ENCODE measurements at regions not wholly inside any gene's neighbourhood (a gene's known extent, or its start where the extent isn't known, plus 50 kb on each side); places are given as distances from the start of the nearest gene placed in this dataset.

DNA sequence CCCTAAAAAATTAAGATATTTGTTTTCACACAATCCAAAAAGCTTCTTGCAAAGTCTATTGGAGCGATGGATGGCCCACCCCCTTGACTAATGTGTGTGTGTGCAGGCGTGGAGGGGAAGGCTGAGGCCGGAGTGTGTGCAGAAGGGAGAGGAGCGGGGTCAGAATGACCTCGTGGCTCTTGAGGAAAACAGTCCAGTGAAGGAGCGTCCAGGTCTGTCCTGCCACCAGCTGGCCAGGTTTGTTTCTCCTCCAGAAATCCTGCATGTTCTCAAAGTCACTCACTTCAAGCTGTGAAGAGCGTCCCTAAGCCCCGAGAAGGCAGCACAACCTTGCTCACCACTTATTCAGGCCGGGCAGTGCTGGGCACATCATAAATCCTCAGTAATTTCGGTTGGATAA, 69.5 kb upstream of the SSX2IP start:
- DNase-seq (ENCODE audit: low spot score), result no peak

GRCh38 chr1:84758968-84759491, 68.8 kb upstream of the SSX2IP start:
- DNase-seq (ENCODE audit: low spot score), result no peak

- DNase-seq (ENCODE audit: low spot score), result no peak
Measured at GRCh38 chr1:84758476-84758875, 68.2 kb upstream of the SSX2IP start.

DNA sequence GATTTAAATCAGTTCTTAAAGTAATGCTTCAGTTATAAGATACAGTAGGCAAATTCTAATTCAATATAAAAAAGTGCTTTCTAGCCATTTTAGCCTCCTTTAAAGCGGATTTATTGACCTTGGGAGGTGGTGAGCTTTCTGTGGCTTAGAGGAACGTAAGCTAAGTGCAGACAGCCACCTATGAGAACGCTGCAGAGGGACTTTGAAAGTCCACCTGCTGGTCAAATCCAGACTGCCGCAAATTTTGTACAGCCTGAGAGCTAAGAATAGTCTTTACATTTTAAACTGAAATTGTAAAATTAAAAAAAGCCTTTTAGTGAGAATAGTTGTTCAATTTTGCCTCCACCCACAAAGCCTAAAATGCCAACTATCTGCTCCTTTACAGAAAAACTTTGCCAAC, 67.0 kb upstream of the SSX2IP start:
- no peak for DNase-seq (ENCODE audit: low spot score)

- no peak for DNase-seq (ENCODE audit: low spot score)
Measured at GRCh38 chr1:84756455-84757082, 66.3 kb upstream of the SSX2IP start.

DNA sequence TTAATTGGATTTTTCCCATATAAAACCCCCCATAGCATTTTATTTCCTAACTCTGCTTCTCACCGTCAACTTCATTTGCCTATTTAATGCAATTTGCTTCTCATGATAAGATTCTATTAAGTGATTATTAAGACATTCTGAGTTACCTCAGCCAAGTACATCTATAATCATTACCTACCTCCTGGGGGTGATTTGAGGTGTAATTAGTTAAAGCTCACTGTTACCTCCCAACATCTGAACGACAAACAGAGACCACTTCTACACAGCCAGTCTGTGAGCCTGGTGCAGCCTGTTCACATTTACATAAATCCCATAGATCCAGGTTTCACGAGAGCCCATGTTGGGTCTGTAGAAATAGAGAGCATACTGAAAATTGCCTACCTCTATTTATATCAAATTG, 65.7 kb upstream of the SSX2IP start:
- no peak for DNase-seq (ENCODE audit: low spot score)

DNA sequence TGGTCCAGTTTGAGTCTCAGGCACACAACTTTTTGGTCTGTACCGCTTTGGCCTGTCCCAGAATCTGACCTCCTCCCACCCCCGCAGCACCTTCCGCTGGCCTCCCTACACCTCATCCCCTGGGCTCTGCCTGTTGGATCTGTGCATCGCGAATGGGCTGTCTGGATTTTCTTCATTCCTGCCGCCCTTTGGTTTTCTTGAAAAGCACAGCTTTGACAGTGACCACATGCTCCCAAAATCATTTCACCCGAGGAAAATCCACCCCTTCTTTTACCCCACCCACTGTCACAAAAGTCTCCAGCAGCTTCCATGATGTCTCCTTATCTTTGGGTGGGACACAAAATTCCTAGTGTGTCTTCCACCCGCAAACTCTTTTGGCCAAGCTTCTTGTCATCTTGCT, 65.0 kb upstream of the SSX2IP start:
- no peak for DNase-seq (ENCODE audit: low spot score)

- no peak for DNase-seq (ENCODE audit: low spot score)
Measured at GRCh38 chr1:84754386-84754703, 64.1 kb upstream of the SSX2IP start.

GRCh38 chr1:84753516-84754385, 63.5 kb upstream of the SSX2IP start:
- DNase-seq (ENCODE audit: low spot score), result peak; percentile 65

GRCh38 chr1:84750110-84750730, 60.0 kb upstream of the SSX2IP start:
- no peak for DNase-seq (ENCODE audit: low spot score)

DNA sequence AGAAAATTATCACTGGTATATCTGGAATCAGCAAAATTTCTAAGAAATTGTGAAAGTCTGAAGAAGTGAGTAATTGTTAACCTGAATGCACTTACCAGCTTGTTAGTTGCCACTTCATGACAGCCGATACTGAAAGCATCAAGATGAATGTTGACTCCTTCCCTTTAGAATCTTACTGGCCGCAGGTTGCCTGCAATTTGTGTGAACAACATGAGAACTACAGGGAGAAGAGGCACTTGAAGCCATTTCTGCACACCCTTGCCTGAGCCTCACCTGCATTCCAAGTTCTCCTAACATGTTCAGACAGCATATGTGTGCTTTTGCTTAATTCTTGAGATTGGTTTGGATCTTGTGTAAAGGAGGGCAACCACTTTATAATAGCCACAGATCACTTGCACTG, 59.2 kb upstream of the SSX2IP start:
- DNase-seq (ENCODE audit: low spot score), result no peak

GRCh38 chr1:84748364-84748763, 58.1 kb upstream of the SSX2IP start:
- DNase-seq (ENCODE audit: low spot score), result no peak

GRCh38 chr1:84745857-84746256, 55.6 kb upstream of the SSX2IP start:
- DNase-seq (ENCODE audit: low spot score), result no peak

GRCh38 chr1:84743896-84744295, 53.6 kb upstream of the SSX2IP start:
- DNase-seq (ENCODE audit: low spot score), result no peak

DNA sequence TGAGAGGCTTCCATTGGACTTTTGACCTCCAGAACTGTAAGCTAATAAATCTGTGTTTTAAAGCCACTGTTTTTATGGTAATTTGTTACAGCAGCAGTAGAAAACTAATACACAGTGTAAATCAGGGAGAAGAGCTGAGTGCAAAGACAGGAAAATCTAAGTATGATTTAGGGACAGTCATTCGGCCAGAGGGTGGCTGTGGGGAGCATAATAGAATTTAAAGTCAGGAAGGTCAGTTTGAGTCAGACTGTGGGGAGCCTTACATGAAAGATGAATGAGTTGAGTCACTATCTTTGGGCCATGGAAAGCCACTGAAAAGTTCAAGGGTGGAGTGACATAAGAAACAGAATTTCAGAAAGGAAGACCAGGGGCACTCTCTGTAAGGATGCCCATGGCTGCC, 52.4 kb upstream of the SSX2IP start:
- DNase-seq (ENCODE audit: low spot score), result no peak

- DNase-seq (ENCODE audit: low spot score), result no peak
Measured at GRCh38 chr1:84740050-84740714, 49.9 kb upstream of the SSX2IP start.
